ENCODE measurements at regions not wholly inside any gene's neighbourhood (a gene's known extent, or its start where the extent isn't known, plus 50 kb on each side); places are given as distances from the start of the nearest gene placed in this dataset.

- TF ChIP-seq CTCF (IDR thresholded peaks at IDR 0.05; ENCODE audit: low read depth, low read length, missing input control) (no peak), YY1 (IDR thresholded peaks at IDR 0.05) (no peak), HNF4A (conservative IDR thresholded peaks at IDR 0.05) (no peak)
These were observed 548.8 kb downstream of the PTPRU start (continued) for GRCh38 chr1:29785137-29785527.

GRCh38 chr1:29784276-29785136 lies 548.2 kb downstream of the PTPRU start:
- H3K9me3 ChIP-seq (ENCODE audit: control insufficient read depth in 4 of 4, low read length in 3 of 4): no peaks in the 10 kb centered on the region
- no peaks in the 10 kb centered on the region for H3K27me3 ChIP-seq (ENCODE audit: control insufficient read depth in 4 of 4, insufficient read depth in 4 of 4, low read length in 3 of 4)
- no peak overlapping the region for H3K27ac ChIP-seq (ENCODE audit: low read depth in 1 of 2, low read length in 2 of 2)
- H3K4me3 ChIP-seq (ENCODE audit: low read depth in 1 of 3, low read length in 3 of 3): no peak overlapping the region
- no peaks in the 10 kb centered on the region for H3K36me3 ChIP-seq (ENCODE audit: control insufficient read depth in 4 of 4, insufficient read depth in 3 of 4, low read depth in 1 of 4, low read length in 3 of 4)
- no peak overlapping the region for H3K9ac ChIP-seq (ENCODE audit: low read depth in 1 of 2, low read length in 2 of 2)
- H3K4me1 ChIP-seq (ENCODE audit: control insufficient read depth in 4 of 4, insufficient read depth in 4 of 4, low read length in 3 of 4): no peaks in the 10 kb centered on the region
- no peak for TF ChIP-seq RAD21 (IDR thresholded peaks at IDR 0.05)
- TF ChIP-seq YY1 (IDR thresholded peaks at IDR 0.05): no peak
- 79% methylated on average over 10 of the region's 10 CpGs for WGBS
- DNase-seq (ENCODE audit: low spot score): peak; percentile 13

- no peak overlapping the region for H3K4me3 ChIP-seq (ENCODE audit: low read depth in 1 of 3, low read length in 3 of 3)
- no peaks in the 10 kb centered on the region for H3K9me3 ChIP-seq (ENCODE audit: control insufficient read depth in 4 of 4, low read length in 3 of 4)
- H3K36me3 ChIP-seq (ENCODE audit: control insufficient read depth in 4 of 4, insufficient read depth in 3 of 4, low read depth in 1 of 4, low read length in 3 of 4): no peaks in the 10 kb centered on the region
- WGBS: 74% methylated on average over 17 of the region's 17 CpGs
- peak; percentile 16 for DNase-seq (ENCODE audit: low spot score)
- no peak overlapping the region for H3K27ac ChIP-seq (ENCODE audit: low read depth in 1 of 2, low read length in 2 of 2)
- peaks cover 0 to 2% (median 0%) of the 10 kb centered on the region in 4 donors for H3K27me3 ChIP-seq (ENCODE audit: control insufficient read depth in 4 of 4, insufficient read depth in 4 of 4, low read length in 3 of 4)
- TF ChIP-seq FOXA2 (IDR thresholded peaks at IDR 0.05) (no peak), NR2F2 (IDR thresholded peaks at IDR 0.05) (no peak), TAF1 (conservative IDR thresholded peaks at IDR 0.05) (no peak), CTCF (IDR thresholded peaks at IDR 0.05; ENCODE audit: low read depth, low read length, missing input control) (no peak), MAX (IDR thresholded peaks at IDR 0.05) (no peak), SP1 (IDR thresholded peaks at IDR 0.05) (no peak), HNF4A (conservative IDR thresholded peaks at IDR 0.05) (no peak), HNF4G (IDR thresholded peaks at IDR 0.05) (no peak), ATF3 (IDR thresholded peaks at IDR 0.05) (no peak), JUND (IDR thresholded peaks at IDR 0.05) (no peak), REST (IDR thresholded peaks at IDR 0.05) (no peak), GABPA (IDR thresholded peaks at IDR 0.05 in 1 of 2, conservative IDR thresholded peaks at IDR 0.05 in 1 of 2) (no peak), RXRA (IDR thresholded peaks at IDR 0.05) (no peak)
- no peak overlapping the region for H3K9ac ChIP-seq (ENCODE audit: low read depth in 1 of 2, low read length in 2 of 2)
- H3K4me1 ChIP-seq (ENCODE audit: control insufficient read depth in 4 of 4, insufficient read depth in 4 of 4, low read length in 3 of 4): no peaks in the 10 kb centered on the region
These were observed 547.4 kb downstream of the PTPRU start for GRCh38 chr1:29783508-29784275.
